ENCODE measurements at regions not wholly inside any gene's neighbourhood (a gene's known extent, or its start where the extent isn't known, plus 50 kb on each side); places are given as distances from the start of the nearest gene placed in this dataset.

- TF ChIP-seq REST (IDR thresholded peaks at IDR 0.05; ENCODE audit: unreplicated experiment): no peak
These were observed 236.8 kb upstream of the RBMS1 start (continued) for GRCh38 chr2:160730296-160730995.

- ATAC-seq: peak; percentile 64
- no peak overlapping the region for H2AFZ ChIP-seq
- 0 out of 2 replicates have a peak overlapping the region, but pooled peaks have one; percentile 0 for H3K4me2 ChIP-seq
- no peak overlapping the region; the same call in 1 of the 2 replicates for H3K27ac ChIP-seq (ENCODE audit: low read depth)
- no peaks in the 10 kb centered on the region for H3K36me3 ChIP-seq (ENCODE audit: insufficient read depth)
- no peaks in the 10 kb centered on the region for H4K20me1 ChIP-seq (replicated peaks; ENCODE audit: insufficient read depth)
- H3K9me2 ChIP-seq (ENCODE audit: insufficient read depth): peaks cover 12% of the 10 kb centered on the region
- Mint-ChIP-seq H3K4me3 (no peak overlapping the region), H3K36me3 (ENCODE audit: low read depth) (no peaks in the 10 kb centered on the region; the same call in 1 of the 3 replicates), H3K4me1 (peaks cover 37% of the 10 kb centered on the region), H3K9me3 (no peaks in the 10 kb centered on the region), H3K27me3 (ENCODE audit: insufficient read depth, low read depth, poor library complexity) (no peaks in the 10 kb centered on the region), H3K27ac (no peak overlapping the region)
- peaks cover 37% of the 10 kb centered on the region for H3K4me1 ChIP-seq (ENCODE audit: insufficient read depth)
- H3K4me3 ChIP-seq: no peak overlapping the region
- no peaks in the 10 kb centered on the region for H3F3A ChIP-seq (replicated peaks; ENCODE audit: low read depth)
- no peaks in the 10 kb centered on the region for H3K79me2 ChIP-seq (replicated peaks; ENCODE audit: insufficient read depth)
- H3K27me3 ChIP-seq (ENCODE audit: insufficient read depth): no peaks in the 10 kb centered on the region
- TF ChIP-seq ZNF462 (CRISPR knock-in tag; IDR thresholded peaks at IDR 0.05) (peak; percentile 82), JUNB (IDR thresholded peaks at IDR 0.05; ENCODE audit: unreplicated experiment) (no peak), ZNF114 (CRISPR knock-in tag; IDR thresholded peaks at IDR 0.05) (no peak), CTCF (conservative IDR thresholded peaks at IDR 0.05; ENCODE audit: low read depth in 2 of 2) (no peak), EZH2phosphoT487 (IDR thresholded peaks at IDR 0.05; ENCODE audit: unreplicated experiment) (no peak)
- DNase-seq (ENCODE audit: low spot score): peak; percentile 27
These were observed 237.8 kb upstream of the RBMS1 start for GRCh38 chr2:160731415-160731814.
